Keratinocyte (primary cell): ENCODE measurements at regions not wholly inside any gene's neighbourhood (a gene's known extent, or its start where the extent isn't known, plus 50 kb on each side); places are given as distances from the start of the nearest gene placed in this dataset.

Experiments
- DNase-seq: peaks from one replicate; pipeline ENCODE4 v3.0.0-alpha.2; 2011; ENCODE audit warnings: low read depth, missing footprints, low spot score
- FAIRE-seq: peaks from 2 replicates; lab custom pipeline; 2011; peaks lifted over from hg19 to GRCh38; lab: Jason Lieb, UNC
- H2AFZ ChIP-seq: 2 replicates; pipeline ENCODE4 v1.6.0; 2012; ENCODE audit warnings: low read length, control low read depth, inconsistent platforms; ENCODE audit not compliant: control insufficient read depth
- H3K27ac ChIP-seq: 2 replicates; pipeline ENCODE4 v1.5.1; 2011; ENCODE audit warnings: low read length; ENCODE audit not compliant: control insufficient read depth, insufficient read depth
- H3K27me3 ChIP-seq: 3 replicates; pipeline ENCODE4 v1.6.0; 2011; ENCODE audit warnings: low read length; ENCODE audit not compliant: control insufficient read depth, insufficient read depth; ENCODE audit errors: extremely low read depth
- H3K36me3 ChIP-seq, 2 experiments: 2 replicates in 1 of 2; 3 replicates in 1 of 2; pipeline ENCODE4 v1.5.1; 2011; ENCODE audit warnings: low read length in 2 of 2, mild to moderate bottlenecking in 1 of 2; ENCODE audit not compliant: control insufficient read depth in 2 of 2, insufficient read depth in 2 of 2; ENCODE audit errors: extremely low read depth in 1 of 2
- H3K4me1 ChIP-seq: 3 replicates; pipeline ENCODE4 v1.5.1; 2011; ENCODE audit warnings: low read length; ENCODE audit not compliant: control insufficient read depth, insufficient read depth; ENCODE audit errors: extremely low read depth
- H3K4me2 ChIP-seq: 3 replicates; pipeline ENCODE4 v1.6.0; 2011; ENCODE audit warnings: low read depth, low read length; ENCODE audit not compliant: control insufficient read depth, insufficient read depth; ENCODE audit errors: extremely low read depth
- H3K4me3 ChIP-seq, 3 experiments: fragments of 200-600 bp in 1 of 3; sonication (generic) in 1 of 3; 2 replicates in 2 of 3; 3 replicates in 1 of 3; pipeline ENCODE4 v1.5.1; 2011 to 2016; ENCODE audit warnings: low read length in 3 of 3, mild to moderate bottlenecking in 3 of 3, control low read depth in 2 of 3, inconsistent platforms in 1 of 3, low read depth in 1 of 3, mixed read lengths in 1 of 3, mixed run types in 1 of 3, moderate library complexity in 1 of 3; ENCODE audit not compliant: control insufficient read depth in 2 of 3, insufficient read depth in 2 of 3; ENCODE audit errors: extremely low read depth in 1 of 3
- H3K79me2 ChIP-seq: 2 replicates; pipeline ENCODE4 v1.6.0; 2012; ENCODE audit warnings: low read length; ENCODE audit not compliant: control insufficient read depth, insufficient read depth
- H3K9ac ChIP-seq: 3 replicates; pipeline ENCODE4 v1.6.0; 2011; ENCODE audit warnings: low read length; ENCODE audit not compliant: control insufficient read depth, insufficient read depth; ENCODE audit errors: extremely low read depth
- H3K9me1 ChIP-seq: 3 replicates; pipeline ENCODE4 v1.6.0; 2011; ENCODE audit warnings: low read length; ENCODE audit not compliant: control insufficient read depth, insufficient read depth; ENCODE audit errors: extremely low read depth
- H3K9me3 ChIP-seq: 2 replicates; pipeline ENCODE4 v1.5.1; 2012; ENCODE audit warnings: low read depth, low read length; ENCODE audit not compliant: control insufficient read depth
- H4K20me1 ChIP-seq: 3 replicates; pipeline ENCODE4 v1.6.0; 2011; ENCODE audit warnings: low read length; ENCODE audit not compliant: control insufficient read depth, insufficient read depth; ENCODE audit errors: extremely low read depth
- CTCF ChIP-seq, 3 experiments: IDR thresholded peaks in 1 of 3; conservative IDR thresholded peaks in 1 of 3; optimal IDR thresholded peaks in 1 of 3; 2 replicates in 2 of 3; 3 replicates in 1 of 3; pipeline versions ENCODE3 to v1.5.1; 2011; ENCODE audit warnings: low read length in 3 of 3, mild to moderate bottlenecking in 3 of 3, moderate library complexity in 2 of 3, control low read depth in 1 of 3, inconsistent platforms in 1 of 3; ENCODE audit not compliant: insufficient read depth in 2 of 3; ENCODE audit errors: extremely low read depth in 1 of 3
- EZH2 ChIP-seq: IDR thresholded peaks from one replicate; pipeline ENCODE4 v1.6.1; 2012; ENCODE audit warnings: inconsistent platforms, mild to moderate bottlenecking, low read length, moderate library complexity
- dilution Hi-C: fragments of 300-500 bp; cut with MboI; formaldehyde crosslinking; loops from one replicate; pipeline ENCODE4 v1.7.0; 2020; ENCODE audit warnings: low sequenced_read_pairs; ENCODE audit not compliant: extremely low pct_ligation_motif_present

GRCh38 chr18:67425672-67426071, 90.8 kb downstream of the DSEL start:
- Histone ChIP-seq H3K9ac (no peak overlapping the region), H3K9me3 (no peaks in the 10 kb centered on the region), H3K27me3 (no peaks in the 10 kb centered on the region), H3K79me2 (no peaks in the 10 kb centered on the region), H3K4me2 (no peak overlapping the region), H3K4me3 (no peak overlapping the region), H3K36me3 (no peaks in the 10 kb centered on the region), H2AFZ (no peak overlapping the region), H4K20me1 (no peaks in the 10 kb centered on the region), H3K9me1 (no peaks in the 10 kb centered on the region), H3K27ac (no peak overlapping the region), H3K4me1 (no peaks in the 10 kb centered on the region)
- dilution Hi-C loops = no loop called here
- no peak for TF ChIP-seq EZH2
- no peak for TF ChIP-seq CTCF (optimal IDR thresholded peaks at IDR 0.05 in 1 of 3, IDR thresholded peaks at IDR 0.05 in 1 of 3, conservative IDR thresholded peaks at IDR 0.05 in 1 of 3; ENCODE audit: extremely low read depth in 1 of 3, insufficient read depth in 2 of 3, low read length in 3 of 3)
- FAIRE-seq (peak; percentile 60), DNase-seq (peak; percentile 32)

- Histone ChIP-seq H2AFZ (no peak overlapping the region), H4K20me1 (no peaks in the 10 kb centered on the region), H3K9me1 (no peaks in the 10 kb centered on the region), H3K36me3 (no peaks in the 10 kb centered on the region), H3K27ac (no peak overlapping the region), H3K4me3 (no peak overlapping the region), H3K4me2 (no peak overlapping the region), H3K9me3 (no peaks in the 10 kb centered on the region), H3K9ac (no peak overlapping the region), H3K27me3 (no peaks in the 10 kb centered on the region), H3K4me1 (no peaks in the 10 kb centered on the region), H3K79me2 (no peaks in the 10 kb centered on the region)
- FAIRE-seq (no peak), DNase-seq (no peak)
- no peak for TF ChIP-seq EZH2
- TF ChIP-seq CTCF (optimal IDR thresholded peaks at IDR 0.05 in 1 of 3, IDR thresholded peaks at IDR 0.05 in 1 of 3, conservative IDR thresholded peaks at IDR 0.05 in 1 of 3; ENCODE audit: extremely low read depth in 1 of 3, insufficient read depth in 2 of 3, low read length in 3 of 3) = no peak
- dilution Hi-C loops = no loop called here
These were observed 94.9 kb downstream of the DSEL start for GRCh38 chr18:67421651-67422050.
